HG03095 (cell line): ENCODE measurements at regions not wholly inside any gene's neighbourhood (a gene's known extent, or its start where the extent isn't known, plus 50 kb on each side); places are given as distances from the start of the nearest gene placed in this dataset.
"Not testable (repeated sequence)": the region's sequence is repeated elsewhere in the genome, so short reads cannot be mapped to it uniquely, and the experiment has no call there.

Experiments used
- ATAC-seq: cut with Tn5 transposase; IDR thresholded peaks from one replicate; pipeline ENCODE4 v1.9.1; 2021; ENCODE audit warnings: moderate library complexity; ENCODE audit not compliant: unreplicated experiment

DNA sequence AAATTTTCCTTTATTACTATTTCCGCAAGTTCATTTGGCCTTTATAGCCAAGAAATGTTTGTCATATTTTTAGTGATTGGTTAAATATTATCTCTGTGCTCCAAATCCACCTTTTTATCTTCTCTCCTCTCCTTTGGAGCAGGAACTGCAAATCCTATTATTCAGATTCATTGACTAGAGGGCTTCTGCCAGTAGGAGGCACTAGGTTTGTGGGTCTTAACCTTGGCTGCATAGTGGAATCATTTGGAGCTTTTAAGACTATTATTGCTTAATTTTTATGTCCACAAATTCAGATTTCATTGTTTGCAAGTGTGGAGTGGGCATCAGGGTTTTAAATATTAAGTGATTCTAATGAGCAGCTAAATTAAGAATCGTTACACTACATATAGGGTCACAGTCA, 75.3 kb upstream of the SYT10 start:
- no peak for ATAC-seq

DNA sequence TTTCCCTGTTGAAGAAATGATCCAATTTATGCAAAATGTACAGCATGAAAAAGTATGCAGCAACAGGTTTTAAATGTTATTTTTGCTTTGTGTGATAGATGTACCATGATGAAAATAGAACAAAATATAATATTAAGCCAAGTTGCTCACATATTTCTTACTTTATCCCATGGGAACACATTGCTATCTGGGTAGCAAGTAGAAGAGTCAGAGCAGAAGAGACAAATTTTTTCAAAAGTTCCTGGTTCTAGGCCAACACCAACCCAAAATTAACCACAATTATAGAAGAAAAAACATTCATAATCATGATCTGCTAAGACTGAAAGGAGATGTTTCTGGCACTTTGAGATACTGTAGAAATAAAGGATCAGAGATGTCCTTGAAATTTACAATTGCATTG, 79.9 kb upstream of the SYT10 start:
- ATAC-seq, result no peak

DNA sequence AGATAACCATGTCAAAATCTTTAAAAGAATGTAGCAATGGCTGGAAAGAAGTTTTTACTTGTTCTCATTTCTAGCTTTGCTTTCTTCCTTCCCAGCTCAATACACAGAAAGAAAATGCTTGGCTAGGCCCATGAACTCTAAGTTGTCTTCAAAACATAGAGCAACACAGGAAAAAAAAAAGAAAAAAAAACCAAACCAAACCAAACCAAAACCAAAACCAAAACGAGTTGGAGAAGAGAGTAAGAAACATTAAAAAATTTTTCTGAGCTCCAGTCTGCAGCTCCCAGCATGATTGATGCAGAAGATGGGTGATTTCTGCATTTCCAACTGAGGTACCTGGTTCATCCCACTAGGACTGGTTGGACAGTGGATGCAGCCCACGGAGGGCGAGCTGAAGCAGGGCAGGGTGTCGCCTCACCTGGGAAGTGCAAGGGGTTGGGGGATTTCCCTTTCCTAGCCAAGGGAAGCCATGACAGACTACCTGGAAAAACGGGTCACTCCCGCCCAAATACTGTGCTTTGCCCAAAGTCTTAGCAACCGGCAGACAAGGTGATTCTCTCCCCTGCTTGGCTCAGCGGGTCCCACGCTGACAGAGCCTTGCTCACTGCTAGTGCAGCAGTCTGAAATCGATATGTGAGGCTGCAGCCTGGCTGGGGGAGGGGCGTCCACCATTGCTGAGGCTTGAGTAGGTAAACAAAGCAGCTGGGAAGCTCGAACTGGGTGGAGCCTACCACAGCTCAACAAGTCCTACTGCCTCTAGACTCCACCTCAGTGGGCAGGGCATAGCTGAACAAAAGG, 81.1 kb upstream of the SYT10 start:
- not testable (repeated sequence) for ATAC-seq

DNA sequence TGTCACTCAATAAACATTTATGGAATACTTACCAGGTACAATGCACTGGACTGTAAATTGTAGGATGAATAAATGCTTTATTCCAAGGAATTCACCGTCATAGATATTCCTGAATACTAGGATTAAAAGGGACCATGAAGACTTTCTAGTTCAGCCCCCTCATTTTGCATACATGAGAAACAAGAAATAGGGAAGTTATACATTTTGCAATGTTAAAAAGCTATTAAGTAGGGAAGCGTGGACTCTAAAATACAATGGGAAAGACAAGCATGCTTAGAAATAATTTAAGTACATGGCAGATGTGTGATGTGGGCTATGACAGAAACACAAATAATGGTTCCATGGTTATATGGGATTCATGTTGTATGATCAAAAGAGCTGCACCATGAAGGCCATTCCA, 89.4 kb upstream of the SYT10 start:
- ATAC-seq, result no peak

DNA sequence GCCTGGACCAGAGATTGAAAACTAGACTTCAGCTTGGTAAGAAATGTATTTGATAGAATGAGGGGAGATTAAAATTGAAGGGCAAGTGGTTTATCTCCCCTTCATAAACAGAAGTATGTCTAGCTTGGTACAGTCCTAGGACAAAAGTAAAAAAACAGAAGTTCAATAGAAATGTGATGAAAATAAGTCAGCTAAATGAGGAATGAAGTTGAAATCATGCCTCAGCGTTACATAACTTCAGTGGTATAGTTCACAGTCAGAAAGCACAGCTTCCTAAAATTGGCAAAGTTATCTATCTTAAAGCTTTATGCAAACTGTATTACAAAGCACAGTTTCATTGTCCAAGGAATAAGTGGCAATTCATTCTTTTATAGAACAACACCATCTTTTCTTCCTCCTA, 90.2 kb upstream of the SYT10 start:
- ATAC-seq, result no peak

DNA sequence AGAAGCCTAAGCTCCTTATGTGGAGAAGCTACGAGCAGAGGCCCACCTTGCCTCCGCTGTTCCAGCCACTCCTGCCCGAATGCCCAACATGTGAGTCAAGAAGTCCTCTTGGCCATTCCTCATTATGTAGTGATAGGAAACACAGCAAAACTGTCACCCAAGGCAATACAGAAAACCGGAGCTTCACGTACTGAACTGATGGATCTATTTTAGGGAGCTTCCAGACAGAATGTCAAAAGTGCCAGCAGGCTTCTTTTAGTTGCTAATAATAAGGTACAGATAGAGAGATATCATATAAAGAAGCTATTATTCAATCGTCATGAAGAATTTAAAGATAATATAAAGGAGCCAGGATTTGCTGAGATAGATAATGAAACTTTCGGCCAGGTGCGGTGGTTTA, 91.6 kb upstream of the SYT10 start:
- no peak for ATAC-seq

DNA sequence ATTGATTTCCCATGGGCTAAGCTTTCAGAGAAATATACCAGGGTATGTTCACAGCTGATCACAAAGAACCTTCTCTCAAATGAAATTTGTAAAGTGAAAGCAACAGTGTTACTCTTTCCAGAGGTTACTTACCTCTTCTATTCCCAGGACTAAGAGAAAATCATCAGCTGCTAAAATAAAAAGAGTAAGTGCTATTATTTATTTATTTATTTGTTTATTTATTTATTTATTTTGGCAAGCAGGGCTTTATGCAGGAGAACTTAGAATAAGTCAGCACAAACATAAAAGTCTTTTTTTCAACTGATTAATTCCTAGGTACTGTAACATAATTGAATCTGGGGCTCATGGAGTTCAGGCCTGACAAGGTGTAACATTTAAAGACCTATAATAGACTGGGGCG, 93.9 kb upstream of the SYT10 start:
- no peak for ATAC-seq

DNA sequence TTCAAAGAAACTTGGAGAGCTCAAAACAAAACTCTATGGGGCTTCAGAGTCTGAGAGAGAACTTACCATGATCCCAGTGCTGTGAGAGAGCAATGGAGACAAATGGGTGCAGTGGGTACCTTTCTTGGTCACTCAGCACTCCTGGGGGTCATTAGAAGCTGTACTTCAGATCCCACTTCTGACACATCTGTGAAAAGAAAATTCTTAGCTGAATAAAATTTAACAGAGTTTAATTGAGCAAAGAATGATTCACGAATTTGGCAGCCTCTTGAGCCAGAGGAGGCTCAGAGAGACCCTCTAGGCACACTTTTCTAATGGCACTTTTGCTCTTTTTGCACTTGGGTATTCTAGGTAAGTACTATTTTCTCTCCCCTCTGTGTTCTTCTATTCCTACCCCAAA, 96.8 kb upstream of the SYT10 start:
- ATAC-seq, result no peak

DNA sequence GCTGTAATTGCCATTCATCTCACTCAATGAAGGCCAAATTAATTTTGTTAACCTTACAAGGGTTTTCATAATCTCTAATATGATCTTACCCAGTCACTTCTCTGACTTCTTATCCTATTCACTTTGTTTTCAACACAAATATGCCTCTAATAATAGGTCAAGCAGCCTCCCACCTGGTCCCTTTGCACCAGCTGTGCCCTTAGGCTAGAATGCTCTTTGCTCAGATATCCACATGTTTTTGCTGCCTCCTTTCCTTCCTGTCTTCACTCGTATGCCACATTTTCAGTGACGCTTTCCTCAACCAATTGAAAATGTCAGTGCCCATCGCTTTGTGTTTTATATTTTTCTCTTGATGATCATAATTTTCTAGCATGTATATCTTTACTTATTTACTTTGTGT, 106.4 kb upstream of the SYT10 start:
- no peak for ATAC-seq

DNA sequence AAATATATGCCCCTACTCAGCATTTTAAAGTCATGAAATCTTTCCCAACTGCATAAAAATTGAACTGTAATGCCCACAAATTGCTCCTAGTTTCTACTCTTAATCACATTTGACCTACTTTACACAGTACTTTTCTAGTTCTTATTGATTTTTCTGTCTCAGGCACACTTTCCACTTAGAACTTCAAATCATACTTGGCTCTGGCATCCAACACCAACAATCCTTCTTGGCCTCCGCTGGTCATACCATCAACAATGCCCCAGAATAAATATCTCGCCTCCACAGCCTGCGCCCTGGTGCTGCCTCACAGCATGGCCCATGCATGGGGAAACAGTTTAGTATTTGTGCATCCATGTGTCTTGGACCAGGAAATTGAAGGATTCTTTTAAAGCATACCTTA, 107.5 kb upstream of the SYT10 start:
- no peak for ATAC-seq

DNA sequence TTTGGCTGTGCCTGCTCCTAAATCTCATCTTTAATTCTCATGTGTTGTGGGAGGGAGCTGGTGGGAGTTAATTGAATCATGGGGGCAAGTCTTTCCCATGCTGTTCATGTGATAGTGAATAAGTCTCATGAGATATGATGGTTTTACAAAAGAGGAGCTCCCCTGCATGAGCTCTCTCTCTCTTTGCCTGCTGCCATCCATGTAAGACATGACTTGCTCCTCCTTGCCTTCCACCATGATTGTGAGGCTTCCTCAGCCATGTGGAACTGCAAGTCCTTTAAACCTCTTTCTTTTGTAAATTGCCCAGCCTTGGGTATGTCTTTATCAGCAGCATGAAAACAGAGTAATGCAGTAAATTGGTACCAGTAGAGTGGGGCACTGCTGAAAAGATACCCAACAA, 110.6 kb upstream of the SYT10 start:
- ATAC-seq, result not testable (repeated sequence)

DNA sequence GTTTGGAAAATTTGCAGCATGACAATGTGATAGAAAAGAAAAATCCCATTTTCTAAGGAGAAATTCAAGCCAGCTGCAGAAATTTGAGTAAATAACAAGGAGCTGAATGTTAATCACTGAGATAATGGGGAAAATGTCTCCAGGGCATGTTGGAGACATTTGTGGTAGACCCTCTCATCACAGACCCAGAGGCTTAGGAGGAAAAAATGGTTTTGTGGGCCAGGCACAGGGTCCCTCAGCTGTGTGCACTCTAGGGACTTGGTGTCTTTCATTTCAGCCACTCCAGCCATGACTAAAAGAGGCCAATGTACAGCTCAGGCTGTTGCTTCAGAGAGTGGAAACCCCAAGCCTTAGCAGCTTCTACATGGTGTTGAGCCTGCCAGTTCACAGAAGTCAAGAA, 111.4 kb upstream of the SYT10 start:
- ATAC-seq, result no peak

DNA sequence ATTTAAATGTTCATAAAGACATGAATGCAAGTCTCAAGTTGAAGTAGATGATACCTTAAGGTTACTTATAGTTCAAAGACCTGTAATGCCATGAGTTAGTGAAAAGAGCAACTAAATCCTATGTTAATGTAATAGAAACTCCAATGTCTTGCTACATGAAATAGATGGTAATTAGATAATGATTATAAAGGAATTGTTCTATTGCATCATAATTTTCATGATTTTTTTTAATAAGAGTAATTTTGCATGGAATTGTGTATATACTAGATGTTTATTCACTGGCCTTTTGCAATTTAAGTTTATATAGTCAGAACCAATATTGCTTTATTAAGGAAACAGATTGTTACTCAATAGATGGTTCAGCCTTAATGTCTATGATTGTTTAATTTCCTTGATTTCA, 115.5 kb upstream of the SYT10 start:
- ATAC-seq, result no peak

DNA sequence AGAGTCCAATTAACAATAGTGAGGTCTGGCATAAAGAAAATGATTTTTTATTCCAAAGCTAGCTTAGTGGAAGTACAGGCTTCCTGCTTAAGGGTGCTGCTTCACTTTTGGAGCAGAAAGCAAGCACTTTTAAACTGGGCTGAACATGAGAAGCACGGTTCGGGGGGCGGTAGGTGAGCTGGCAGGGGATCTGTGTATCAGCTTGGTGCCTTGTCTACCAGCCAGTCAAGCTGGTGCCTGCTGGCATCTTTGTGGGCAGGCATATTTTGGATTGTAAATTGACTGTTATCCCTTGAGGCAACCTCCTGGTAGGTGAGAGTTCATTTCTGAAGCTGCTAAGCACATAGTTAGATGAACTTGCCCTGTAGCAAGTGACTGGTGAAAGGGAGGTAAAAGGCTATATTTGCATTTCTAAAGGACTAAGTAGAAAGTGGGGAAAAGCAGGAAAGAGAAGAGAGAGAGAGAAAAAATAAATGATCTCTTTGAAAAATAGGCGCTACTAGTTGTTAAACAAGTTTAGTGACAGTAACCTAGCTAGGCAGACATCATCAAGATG, 121.1 kb upstream of the SYT10 start:
- no peak for ATAC-seq

DNA sequence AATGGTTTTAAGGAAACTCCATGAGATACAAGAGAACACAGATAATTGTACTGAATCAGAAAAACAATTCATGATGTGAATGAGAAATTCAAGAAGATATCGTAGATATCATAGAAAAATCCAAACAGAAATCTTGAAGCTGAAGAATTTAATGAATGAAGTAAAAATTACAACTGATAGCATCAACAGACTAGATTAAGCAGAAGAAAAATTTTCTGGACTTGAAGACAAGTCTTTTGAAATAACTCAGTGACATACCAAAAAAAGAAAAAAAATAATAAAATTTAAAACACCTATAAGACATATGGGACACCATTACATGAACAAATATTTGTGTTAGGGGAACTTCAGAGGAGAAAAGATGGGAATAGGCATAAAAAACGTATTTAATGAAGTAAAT, 122.8 kb upstream of the SYT10 start:
- no peak for ATAC-seq

DNA sequence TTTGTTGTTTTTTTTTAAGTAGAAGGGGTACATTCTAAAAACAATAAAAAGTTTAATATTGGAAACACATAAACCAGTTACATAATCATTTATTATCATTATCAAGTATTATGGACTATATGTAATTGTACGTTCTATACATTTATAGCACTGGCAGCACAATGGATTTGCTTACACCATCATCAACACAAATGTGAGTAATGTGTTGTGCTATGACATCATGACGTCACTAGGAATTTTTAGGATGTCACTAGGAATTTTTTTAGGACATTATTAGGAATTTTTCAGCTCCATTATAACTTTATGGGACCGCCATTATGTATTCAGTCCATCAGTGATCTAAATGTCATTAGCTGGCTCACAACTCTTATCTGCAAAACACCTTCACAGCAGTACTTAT, 126.8 kb upstream of the SYT10 start:
- ATAC-seq, result no peak

DNA sequence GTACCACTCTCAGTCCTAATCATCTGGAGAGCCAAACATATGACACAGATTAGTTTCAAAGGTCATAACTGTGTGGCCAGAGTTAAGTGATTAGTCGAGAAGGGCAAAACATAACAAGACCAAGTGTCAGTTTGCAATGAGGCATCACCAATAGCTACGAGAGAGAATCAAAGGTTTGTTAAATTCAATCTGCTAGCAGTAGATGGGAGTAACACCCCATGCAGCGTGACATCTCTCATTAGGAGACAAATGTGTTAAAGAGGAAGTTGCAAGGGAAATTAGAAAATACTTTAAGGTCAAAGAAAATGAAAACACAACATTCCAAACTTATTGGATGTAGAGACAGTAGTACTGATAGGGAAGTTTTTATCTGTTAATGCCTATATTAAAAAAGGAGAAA, 135.7 kb upstream of the SYT10 start:
- ATAC-seq, result no peak

DNA sequence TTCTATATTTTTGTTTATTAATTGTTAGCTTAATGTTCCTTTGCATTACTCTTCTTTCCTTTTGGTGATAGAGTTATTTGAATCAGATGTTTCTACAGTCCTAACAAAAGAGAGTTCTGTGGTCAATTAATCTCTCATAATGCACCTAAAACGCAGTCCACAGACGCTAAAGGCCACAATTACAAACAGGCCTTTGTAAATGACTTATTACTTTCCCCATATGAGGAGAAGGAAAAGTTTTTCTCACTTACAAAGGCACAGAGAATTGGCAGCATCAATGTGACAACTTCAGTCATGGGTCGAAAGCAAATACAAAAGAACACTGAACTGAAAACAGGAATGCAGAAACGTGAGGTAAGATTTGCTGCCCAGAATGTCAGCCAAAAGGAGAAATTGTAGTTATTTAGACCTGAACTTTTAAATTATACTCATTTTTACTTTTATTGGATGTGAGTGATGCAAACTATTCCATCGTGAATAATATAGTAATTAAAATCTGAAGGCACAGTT, 142.0 kb upstream of the SYT10 start:
- no peak for ATAC-seq

DNA sequence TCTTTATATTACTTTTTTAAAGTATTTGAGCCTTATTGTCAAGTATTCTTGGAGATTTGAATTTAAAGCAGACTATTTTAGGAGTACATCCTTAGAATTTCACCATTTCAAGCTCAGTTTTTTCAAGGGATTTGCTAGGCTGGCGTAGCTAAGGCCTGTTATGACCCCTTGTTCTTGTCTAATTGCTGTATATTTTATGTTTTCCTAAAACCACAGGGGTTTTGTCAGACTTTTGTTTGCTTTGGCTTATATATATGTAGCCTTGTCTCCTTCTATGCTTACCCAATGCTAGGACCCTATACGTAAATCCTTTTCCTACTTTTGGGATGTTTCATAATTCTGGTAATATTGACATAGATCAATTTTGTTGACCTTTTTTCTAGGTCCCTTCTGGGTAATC, 147.0 kb upstream of the SYT10 start:
- ATAC-seq, result no peak

DNA sequence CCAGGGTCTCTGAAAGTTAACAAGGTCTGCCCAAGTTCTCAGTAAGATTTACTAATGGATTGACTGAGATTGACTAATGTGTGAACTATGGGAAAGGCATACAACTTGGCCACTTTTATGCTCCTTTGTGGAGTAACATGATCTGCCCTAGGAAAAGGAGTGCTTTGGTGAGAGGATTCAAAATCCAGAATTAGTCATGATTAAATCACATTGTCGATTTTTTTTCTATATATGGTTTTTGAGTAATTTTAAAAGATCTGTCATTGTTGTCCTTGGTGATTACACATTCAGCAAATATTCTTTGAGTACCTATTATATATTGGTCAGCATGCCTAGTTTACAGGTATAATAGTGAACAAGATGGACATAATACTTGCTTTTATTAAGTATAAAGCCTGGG, 147.7 kb upstream of the SYT10 start:
- ATAC-seq, result no peak

DNA sequence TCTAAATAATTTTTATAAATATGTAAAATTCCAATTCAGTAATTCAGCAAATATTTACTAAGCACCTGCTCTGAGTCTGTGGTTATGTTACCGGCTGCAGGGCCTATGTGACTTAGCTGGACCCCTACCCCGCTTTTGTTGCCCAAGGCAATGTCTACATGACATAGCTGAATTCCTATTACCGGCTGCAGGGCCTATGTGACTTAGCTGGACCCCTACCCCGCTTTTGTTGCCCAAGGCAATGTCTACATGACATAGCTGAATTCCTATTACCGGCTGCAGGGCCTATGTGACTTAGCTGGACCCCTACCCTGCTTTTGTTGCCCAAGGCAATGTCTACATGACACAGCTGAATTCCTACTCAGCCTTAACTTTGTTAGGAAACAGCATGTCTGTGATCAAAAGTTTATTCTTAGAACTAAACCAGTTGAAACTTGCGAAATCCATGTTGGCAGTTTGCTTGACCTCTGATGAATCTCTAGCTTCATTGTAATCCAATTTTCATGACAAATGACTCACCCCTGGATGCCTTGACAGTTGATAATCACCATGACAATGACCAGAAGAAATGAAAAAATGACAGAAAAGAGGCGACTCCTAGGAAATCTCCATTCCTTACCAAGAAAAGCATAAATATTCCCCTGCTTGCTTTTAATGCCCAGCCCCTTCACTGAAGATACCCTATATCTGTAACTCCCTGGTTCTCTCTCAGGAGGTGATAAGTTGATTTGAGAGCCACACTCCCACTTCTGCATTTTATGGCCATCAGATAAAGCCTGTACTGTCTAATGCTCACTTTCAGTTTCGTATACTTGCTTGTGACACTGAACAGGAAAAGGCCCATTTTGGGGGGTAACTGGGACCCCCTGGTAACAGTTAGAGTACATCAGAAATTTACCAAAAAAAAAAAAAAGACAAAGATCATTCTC, 148.4 kb upstream of the SYT10 start:
- ATAC-seq, result peak; percentile 91
